ENCODE measurements at regions not wholly inside any gene's neighbourhood (a gene's known extent, or its start where the extent isn't known, plus 50 kb on each side); places are given as distances from the start of the nearest gene placed in this dataset.

GRCh38 chr9:84169240-84169639 lies 171.3 kb downstream of the SLC28A3 start:
- no peak for DNase-seq (ENCODE audit: low read depth)
- no peak overlapping the region for H3K4me3 ChIP-seq (ENCODE audit: low read length)
- TF ChIP-seq, protein P1, sequence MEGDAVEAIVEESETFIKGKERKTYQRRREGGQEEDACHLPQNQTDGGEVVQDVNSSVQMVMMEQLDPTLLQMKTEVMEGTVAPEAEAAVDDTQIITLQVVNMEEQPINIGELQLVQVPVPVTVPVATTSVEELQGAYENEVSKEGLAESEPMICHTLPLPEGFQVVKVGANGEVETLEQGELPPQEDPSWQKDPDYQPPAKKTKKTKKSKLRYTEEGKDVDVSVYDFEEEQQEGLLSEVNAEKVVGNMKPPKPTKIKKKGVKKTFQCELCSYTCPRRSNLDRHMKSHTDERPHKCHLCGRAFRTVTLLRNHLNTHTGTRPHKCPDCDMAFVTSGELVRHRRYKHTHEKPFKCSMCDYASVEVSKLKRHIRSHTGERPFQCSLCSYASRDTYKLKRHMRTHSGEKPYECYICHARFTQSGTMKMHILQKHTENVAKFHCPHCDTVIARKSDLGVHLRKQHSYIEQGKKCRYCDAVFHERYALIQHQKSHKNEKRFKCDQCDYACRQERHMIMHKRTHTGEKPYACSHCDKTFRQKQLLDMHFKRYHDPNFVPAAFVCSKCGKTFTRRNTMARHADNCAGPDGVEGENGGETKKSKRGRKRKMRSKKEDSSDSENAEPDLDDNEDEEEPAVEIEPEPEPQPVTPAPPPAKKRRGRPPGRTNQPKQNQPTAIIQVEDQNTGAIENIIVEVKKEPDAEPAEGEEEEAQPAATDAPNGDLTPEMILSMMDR (conservative IDR thresholded peaks at IDR 0.05; ENCODE audit: low read depth, low read length), result no peak

DNA sequence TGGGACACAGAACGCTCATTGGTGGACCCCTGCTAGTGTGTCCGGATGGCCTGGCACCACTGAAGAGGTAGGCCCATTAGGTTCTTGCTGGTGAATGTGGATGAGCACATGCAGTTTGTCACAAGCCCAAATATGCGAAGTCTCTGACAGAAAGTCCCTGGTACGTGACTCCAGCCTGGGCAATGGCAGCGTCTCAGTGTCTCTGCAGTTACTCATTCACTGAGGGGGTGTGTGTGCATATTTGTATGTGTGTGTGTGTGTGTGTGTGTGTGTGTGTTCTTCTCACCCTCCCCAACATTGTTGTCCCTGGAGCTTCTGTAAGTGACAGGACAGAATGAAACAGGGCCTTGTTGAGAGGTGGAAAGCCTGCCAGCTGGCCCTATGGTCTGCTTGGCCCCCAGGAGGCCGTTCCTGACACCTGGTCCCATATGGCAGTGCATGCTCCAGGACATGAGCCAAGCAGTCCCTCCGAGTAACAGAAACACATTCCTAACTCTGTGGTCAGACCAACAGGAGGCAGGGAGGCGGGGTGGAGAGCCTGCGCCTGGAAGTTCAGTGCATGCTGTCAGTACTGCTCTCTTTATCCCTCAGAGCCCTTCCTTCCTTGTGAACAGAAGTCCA lies 169.9 kb downstream of the SLC28A3 start:
- DNase-seq (ENCODE audit: low read depth), result peak; percentile 59
- TF ChIP-seq, protein P1 (conservative IDR thresholded peaks at IDR 0.05; ENCODE audit: low read depth, low read length), result peak; percentile 13
- H3K4me3 ChIP-seq (ENCODE audit: low read length), result no peak overlapping the region

- TF ChIP-seq, protein P1 (conservative IDR thresholded peaks at IDR 0.05; ENCODE audit: low read depth, low read length), result no peak
- no peak for DNase-seq (ENCODE audit: low read depth)
Observed at GRCh38 chr9:84173961-84174360, 166.6 kb downstream of the SLC28A3 start.

GRCh38 chr9:84174486-84174885 lies 166.1 kb downstream of the SLC28A3 start:
- TF ChIP-seq, protein P1 (conservative IDR thresholded peaks at IDR 0.05; ENCODE audit: low read depth, low read length), result no peak
- no peak overlapping the region for H3K4me3 ChIP-seq (ENCODE audit: low read length)
- DNase-seq (ENCODE audit: low read depth), result no peak

More at GRCh38 chr9:84173961-84174360, 166.6 kb downstream of the SLC28A3 start:
- no peak overlapping the region for H3K4me3 ChIP-seq (ENCODE audit: low read length)

DNA sequence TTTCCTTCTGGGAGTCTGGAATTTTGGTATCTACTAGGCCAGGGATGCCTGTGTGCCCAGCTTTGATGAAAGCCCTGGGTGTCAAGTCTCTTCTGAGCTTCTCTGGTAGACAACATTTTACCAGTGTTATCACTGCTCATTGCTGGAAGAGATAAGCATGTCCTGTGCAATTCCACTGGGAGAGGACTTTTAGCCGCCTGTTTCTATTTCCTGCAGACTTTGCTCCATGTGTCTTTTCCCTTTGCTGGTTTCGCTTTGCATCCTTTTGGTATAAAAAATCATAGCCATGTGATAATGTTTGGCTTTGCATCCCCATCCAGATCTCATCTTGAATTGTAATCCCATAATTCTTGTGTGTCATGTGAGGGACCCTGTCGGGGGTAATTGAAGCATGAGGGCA lies 163.2 kb downstream of the SLC28A3 start:
- no peak overlapping the region for H3K4me3 ChIP-seq (ENCODE audit: low read length)
- no peak for DNase-seq (ENCODE audit: low read depth)
- TF ChIP-seq, protein P1 (conservative IDR thresholded peaks at IDR 0.05; ENCODE audit: low read depth, low read length), result no peak

DNA sequence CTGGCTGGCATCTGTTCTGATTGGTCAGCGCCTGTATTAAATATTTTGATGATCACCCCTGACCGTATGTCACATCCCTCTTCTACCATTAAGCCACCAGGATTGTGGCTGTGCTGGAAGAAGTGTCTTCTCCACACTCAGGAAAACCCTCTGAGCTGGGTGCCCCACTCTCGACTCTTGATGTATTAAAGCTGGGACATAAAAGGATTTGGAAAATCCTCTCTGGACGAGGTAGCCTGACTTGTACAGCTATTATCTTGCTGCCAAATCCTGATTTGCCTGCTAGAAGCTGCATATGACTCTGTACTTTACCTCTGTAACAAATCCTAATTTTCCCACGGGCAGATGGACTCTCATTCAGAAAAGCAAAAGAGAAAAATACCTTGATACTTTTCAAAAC lies 161.0 kb downstream of the SLC28A3 start:
- no peak overlapping the region for H3K4me3 ChIP-seq (ENCODE audit: low read length)
- no peak for DNase-seq (ENCODE audit: low read depth)
- TF ChIP-seq, protein P1 (conservative IDR thresholded peaks at IDR 0.05; ENCODE audit: low read depth, low read length), result no peak

GRCh38 chr9:84187090-84187489 lies 153.5 kb downstream of the SLC28A3 start:
- peak; percentile 34 for DNase-seq (ENCODE audit: low read depth)
- H3K4me3 ChIP-seq (ENCODE audit: low read length), result no peak overlapping the region
- TF ChIP-seq, protein P1 (conservative IDR thresholded peaks at IDR 0.05; ENCODE audit: low read depth, low read length), result no peak

Measured in retinal pigment epithelial cell (primary cell).